ENCODE measurements at regions not wholly inside any gene's neighbourhood (a gene's known extent, or its start where the extent isn't known, plus 50 kb on each side); places are given as distances from the start of the nearest gene placed in this dataset.

DNA sequence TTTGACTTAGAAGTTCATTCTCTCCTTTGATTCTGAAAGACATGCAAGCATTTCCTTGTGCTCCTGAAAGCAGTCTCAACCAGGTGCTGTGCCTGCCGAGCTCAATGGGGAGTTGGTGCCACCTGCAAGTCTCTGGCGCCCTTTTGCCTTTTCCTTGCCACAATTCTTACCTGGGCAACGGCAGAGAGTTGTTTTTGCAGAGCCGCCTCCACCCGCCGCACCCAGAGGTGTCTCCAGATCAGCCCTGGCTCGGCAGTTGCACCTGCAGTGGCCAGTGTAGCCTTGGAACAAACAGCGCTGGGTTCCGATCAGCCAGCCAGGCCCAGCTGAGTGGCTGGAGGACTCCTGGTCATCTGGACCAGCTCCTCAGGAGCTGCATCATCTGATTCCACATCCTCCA, 262.9 kb downstream of the IRX2 start:
- Mint-ChIP-seq H3K4me3 (no peak overlapping the region), H3K27me3 (ENCODE audit: low read depth) (no peaks in the 10 kb centered on the region), H3K27ac (no peak overlapping the region), H3K9me3 (peaks cover 5% of the 10 kb centered on the region), H3K36me3 (ENCODE audit: low read depth) (no peaks in the 10 kb centered on the region), H3K4me1 (ENCODE audit: low read depth) (no peaks in the 10 kb centered on the region)
- DNase-seq (ENCODE audit: low spot score) = no peak

DNA sequence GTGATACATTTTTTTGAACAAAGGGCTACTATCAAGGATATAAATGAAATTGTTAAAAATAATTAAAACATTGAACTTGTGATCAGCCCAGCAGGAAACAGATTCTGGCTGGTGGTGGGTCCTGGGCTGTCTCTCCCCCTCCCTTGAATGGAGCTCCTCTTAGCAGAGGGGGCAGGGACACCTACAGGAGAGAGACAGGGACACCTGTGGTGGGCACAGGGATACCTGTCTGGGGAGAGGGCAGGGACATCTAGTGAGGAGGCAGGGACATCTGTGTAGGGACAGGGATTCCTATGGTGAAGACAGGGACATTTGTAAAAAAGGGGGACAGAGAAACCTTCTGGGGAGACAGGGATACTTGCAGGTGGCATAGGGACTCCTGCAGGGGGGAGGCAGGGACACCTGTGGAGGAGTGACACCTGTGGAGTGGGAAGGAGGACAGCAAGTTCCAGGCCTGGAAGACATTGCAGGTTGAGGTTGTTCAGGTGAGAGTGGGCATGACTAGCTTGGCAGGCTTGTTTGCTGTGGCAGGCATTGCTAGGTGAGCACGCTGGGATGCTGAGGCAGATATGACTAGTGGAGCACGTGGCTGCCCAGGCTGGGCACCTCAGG, 264.2 kb downstream of the IRX2 start:
- Mint-ChIP-seq H3K27me3 (ENCODE audit: low read depth) (no peaks in the 10 kb centered on the region), H3K9me3 (peaks cover 9% of the 10 kb centered on the region), H3K27ac (no peak overlapping the region), H3K4me1 (ENCODE audit: low read depth) (no peaks in the 10 kb centered on the region), H3K4me3 (no peak overlapping the region), H3K36me3 (ENCODE audit: low read depth) (no peaks in the 10 kb centered on the region)
- DNase-seq (ENCODE audit: low spot score) = no peak

- Mint-ChIP-seq H3K4me1 (ENCODE audit: low read depth) (no peaks in the 10 kb centered on the region), H3K27ac (no peak overlapping the region), H3K27me3 (ENCODE audit: low read depth) (no peaks in the 10 kb centered on the region), H3K36me3 (ENCODE audit: low read depth) (no peaks in the 10 kb centered on the region), H3K4me3 (no peak overlapping the region), H3K9me3 (peaks cover 18% of the 10 kb centered on the region)
- no peak for DNase-seq (ENCODE audit: low spot score)
Observed at GRCh38 chr5:2486373-2486772, 265.1 kb downstream of the IRX2 start.

DNA sequence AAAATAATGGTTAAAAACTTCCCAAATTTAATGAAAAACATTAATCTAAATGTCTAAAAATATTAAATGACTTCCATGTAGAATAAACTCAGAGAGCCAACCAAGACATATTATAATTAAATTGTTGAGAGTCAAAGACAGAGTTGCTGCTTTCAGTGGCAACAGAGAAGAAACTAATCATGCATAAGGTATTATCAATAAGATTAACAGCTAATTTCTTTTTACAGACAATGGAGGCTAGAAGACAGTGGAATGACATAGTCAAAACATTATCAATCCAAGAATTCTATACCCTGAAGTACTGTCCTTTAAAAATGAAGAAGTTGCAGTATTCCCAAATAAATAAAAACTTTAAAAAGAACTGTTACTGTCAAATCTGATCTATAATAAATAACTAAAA, 268.7 kb downstream of the IRX2 start:
- H3K9me3 Mint-ChIP-seq = peaks cover 27% of the 10 kb centered on the region
- no peaks in the 10 kb centered on the region for H3K4me1 Mint-ChIP-seq (ENCODE audit: low read depth)
- H3K27ac Mint-ChIP-seq = no peak overlapping the region
- no peaks in the 10 kb centered on the region for H3K27me3 Mint-ChIP-seq (ENCODE audit: low read depth)
- no peaks in the 10 kb centered on the region for H3K36me3 Mint-ChIP-seq (ENCODE audit: low read depth)
- no peak overlapping the region for H3K4me3 Mint-ChIP-seq
- no peak for DNase-seq (ENCODE audit: low spot score)

DNA sequence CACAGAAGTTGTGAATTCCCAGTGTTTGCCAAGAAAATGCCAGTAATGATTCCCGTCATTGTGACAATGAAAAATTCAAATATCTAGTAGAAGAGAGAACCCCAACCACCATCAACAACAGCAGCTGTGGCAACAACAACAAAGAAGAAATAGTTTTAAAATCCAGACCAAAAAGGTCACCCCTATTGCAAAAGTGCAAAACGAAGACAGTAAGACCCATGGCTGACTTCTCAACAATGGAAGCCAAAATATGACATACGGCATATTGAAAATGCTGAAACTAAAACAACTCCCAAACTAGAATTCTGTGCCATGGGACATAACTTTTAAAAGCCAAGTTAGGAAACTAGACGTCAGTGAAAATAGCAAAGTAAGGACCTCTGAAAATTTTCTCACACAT, 270.6 kb downstream of the IRX2 start:
- no peak for DNase-seq (ENCODE audit: low spot score)
- H3K36me3 Mint-ChIP-seq (ENCODE audit: low read depth) = no peaks in the 10 kb centered on the region
- H3K27me3 Mint-ChIP-seq (ENCODE audit: low read depth) = no peaks in the 10 kb centered on the region
- H3K27ac Mint-ChIP-seq = no peak overlapping the region
- H3K9me3 Mint-ChIP-seq = peaks cover 22% of the 10 kb centered on the region
- no peak overlapping the region for H3K4me3 Mint-ChIP-seq
- H3K4me1 Mint-ChIP-seq (ENCODE audit: low read depth) = no peaks in the 10 kb centered on the region

DNA sequence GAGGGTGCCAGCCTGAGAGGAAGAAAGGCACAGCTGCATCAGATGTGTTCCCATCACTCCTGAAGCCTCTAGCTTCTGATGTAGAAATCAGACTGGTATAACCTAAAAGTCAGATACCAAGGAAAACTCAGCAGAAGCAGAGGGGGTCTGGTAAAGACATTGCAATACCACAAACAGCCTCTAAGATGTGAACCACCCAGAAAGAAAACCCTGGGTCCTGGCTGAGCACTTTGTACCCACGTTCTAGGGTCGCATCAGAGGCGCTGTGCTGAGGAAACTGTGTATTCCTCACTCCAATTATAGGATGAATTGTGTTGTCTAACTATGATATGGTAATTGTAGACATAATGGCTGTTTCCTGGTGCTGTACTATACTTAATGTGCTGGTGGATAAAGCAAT, 275.6 kb downstream of the IRX2 start:
- H3K27ac Mint-ChIP-seq = no peak overlapping the region
- H3K36me3 Mint-ChIP-seq (ENCODE audit: low read depth) = no peaks in the 10 kb centered on the region
- H3K4me3 Mint-ChIP-seq = no peak overlapping the region
- peaks cover 5% of the 10 kb centered on the region for H3K9me3 Mint-ChIP-seq
- no peak for DNase-seq (ENCODE audit: low spot score)
- no peaks in the 10 kb centered on the region for H3K4me1 Mint-ChIP-seq (ENCODE audit: low read depth)
- no peaks in the 10 kb centered on the region for H3K27me3 Mint-ChIP-seq (ENCODE audit: low read depth)

GRCh38 chr5:2472670-2473069, 278.8 kb downstream of the IRX2 start:
- Mint-ChIP-seq H3K9me3 (no peaks in the 10 kb centered on the region), H3K27me3 (ENCODE audit: low read depth) (no peaks in the 10 kb centered on the region), H3K4me3 (no peak overlapping the region), H3K4me1 (ENCODE audit: low read depth) (no peaks in the 10 kb centered on the region), H3K27ac (no peak overlapping the region), H3K36me3 (ENCODE audit: low read depth) (no peaks in the 10 kb centered on the region)
- no peak for DNase-seq (ENCODE audit: low spot score)

GRCh38 chr5:2471152-2471879, 280.2 kb downstream of the IRX2 start:
- no peaks in the 10 kb centered on the region for H3K27me3 Mint-ChIP-seq (ENCODE audit: low read depth)
- no peak overlapping the region for H3K27ac Mint-ChIP-seq
- DNase-seq (ENCODE audit: low spot score) = no peak
- H3K9me3 Mint-ChIP-seq = no peaks in the 10 kb centered on the region
- no peaks in the 10 kb centered on the region for H3K4me1 Mint-ChIP-seq (ENCODE audit: low read depth)
- no peaks in the 10 kb centered on the region for H3K36me3 Mint-ChIP-seq (ENCODE audit: low read depth)
- no peak overlapping the region for H3K4me3 Mint-ChIP-seq

- Mint-ChIP-seq H3K36me3 (ENCODE audit: low read depth) (no peaks in the 10 kb centered on the region), H3K9me3 (peaks cover 8% of the 10 kb centered on the region), H3K4me3 (no peak overlapping the region), H3K27ac (no peak overlapping the region), H3K4me1 (ENCODE audit: low read depth) (no peaks in the 10 kb centered on the region), H3K27me3 (ENCODE audit: low read depth) (no peaks in the 10 kb centered on the region)
- DNase-seq (ENCODE audit: low spot score) = no peak
Observed at GRCh38 chr5:2466966-2467365, 284.5 kb downstream of the IRX2 start.

DNA sequence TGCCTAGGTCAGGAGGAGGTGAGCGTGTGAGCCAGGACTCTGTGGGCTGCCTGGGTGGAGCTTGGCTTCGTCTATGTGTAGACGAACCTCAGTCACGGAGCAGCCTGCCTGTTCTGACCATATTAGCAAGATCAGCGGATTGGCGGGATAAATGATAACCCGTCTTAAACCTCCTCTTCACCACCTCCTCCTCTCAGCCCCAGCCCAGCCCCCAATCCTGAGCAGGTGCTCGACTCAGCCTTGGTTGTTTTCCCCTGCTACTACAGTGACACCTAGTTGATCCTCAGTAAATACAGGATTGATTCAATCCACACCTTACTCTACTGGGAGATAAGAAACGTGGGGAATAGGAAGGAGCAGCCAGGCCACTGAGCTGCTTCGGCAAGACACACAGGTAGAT, 286.1 kb downstream of the IRX2 start:
- Mint-ChIP-seq H3K4me1 (ENCODE audit: low read depth) (no peaks in the 10 kb centered on the region), H3K27ac (no peak overlapping the region), H3K27me3 (ENCODE audit: low read depth) (no peaks in the 10 kb centered on the region), H3K4me3 (no peak overlapping the region), H3K9me3 (peaks cover 8% of the 10 kb centered on the region), H3K36me3 (ENCODE audit: low read depth) (no peaks in the 10 kb centered on the region)
- DNase-seq (ENCODE audit: low spot score) = no peak

DNA sequence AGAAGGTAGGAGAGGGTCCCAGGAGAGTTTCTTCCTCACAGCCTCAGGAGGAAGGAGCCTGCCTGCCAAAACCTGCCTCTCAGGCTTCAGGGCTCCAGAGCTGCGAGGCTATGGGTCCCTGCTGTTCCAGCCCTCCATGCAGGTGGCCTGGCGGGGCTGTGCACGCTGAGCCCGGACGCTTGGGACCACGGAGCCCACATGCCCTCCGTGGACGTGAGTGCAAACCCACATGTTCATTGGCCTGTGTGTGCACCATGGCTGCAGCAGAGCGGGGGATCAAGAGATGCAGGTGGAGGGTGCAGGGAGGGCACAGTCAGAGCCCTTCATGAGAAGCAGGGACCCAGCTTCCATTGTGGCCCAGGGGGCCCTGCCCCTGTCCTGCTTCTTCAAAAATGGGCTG, 287.3 kb downstream of the IRX2 start:
- no peaks in the 10 kb centered on the region for H3K36me3 Mint-ChIP-seq (ENCODE audit: low read depth)
- H3K4me3 Mint-ChIP-seq = no peak overlapping the region
- no peak overlapping the region for H3K27ac Mint-ChIP-seq
- DNase-seq (ENCODE audit: low spot score) = no peak
- no peaks in the 10 kb centered on the region for H3K4me1 Mint-ChIP-seq (ENCODE audit: low read depth)
- H3K9me3 Mint-ChIP-seq = peaks cover 13% of the 10 kb centered on the region
- H3K27me3 Mint-ChIP-seq (ENCODE audit: low read depth) = no peaks in the 10 kb centered on the region

GRCh38 chr5:2461701-2462691, 289.5 kb downstream of the IRX2 start:
- no peaks in the 10 kb centered on the region for H3K27me3 Mint-ChIP-seq (ENCODE audit: low read depth)
- H3K36me3 Mint-ChIP-seq (ENCODE audit: low read depth) = no peaks in the 10 kb centered on the region
- H3K4me3 Mint-ChIP-seq = no peak overlapping the region
- H3K4me1 Mint-ChIP-seq (ENCODE audit: low read depth) = no peaks in the 10 kb centered on the region
- peaks cover 13% of the 10 kb centered on the region for H3K9me3 Mint-ChIP-seq
- no peak overlapping the region for H3K27ac Mint-ChIP-seq
- no peak for DNase-seq (ENCODE audit: low spot score)

GRCh38 chr5:2460098-2460497, 291.4 kb downstream of the IRX2 start:
- no peak overlapping the region for H3K27ac Mint-ChIP-seq
- no peaks in the 10 kb centered on the region for H3K36me3 Mint-ChIP-seq (ENCODE audit: low read depth)
- no peak overlapping the region for H3K4me3 Mint-ChIP-seq
- DNase-seq (ENCODE audit: low spot score) = no peak
- H3K4me1 Mint-ChIP-seq (ENCODE audit: low read depth) = no peaks in the 10 kb centered on the region
- H3K27me3 Mint-ChIP-seq (ENCODE audit: low read depth) = no peaks in the 10 kb centered on the region
- H3K9me3 Mint-ChIP-seq = peaks cover 13% of the 10 kb centered on the region

- Mint-ChIP-seq H3K9me3 (peaks cover 13% of the 10 kb centered on the region), H3K4me3 (no peak overlapping the region), H3K27me3 (ENCODE audit: low read depth) (no peaks in the 10 kb centered on the region), H3K27ac (no peak overlapping the region), H3K4me1 (ENCODE audit: low read depth) (no peaks in the 10 kb centered on the region), H3K36me3 (ENCODE audit: low read depth) (no peaks in the 10 kb centered on the region)
- DNase-seq (ENCODE audit: low spot score) = no peak
Observed at GRCh38 chr5:2459251-2459650, 292.2 kb downstream of the IRX2 start.

All from T-helper 2 cell treated with Interferon-gamma antibody and Interleukin-4, amounts not matched to agents 5 μg/mL and 100 μg/mL, for 36 hours (primary cell).